ENCODE measurements at regions not wholly inside any gene's neighbourhood (a gene's known extent, or its start where the extent isn't known, plus 50 kb on each side); places are given as distances from the start of the nearest gene placed in this dataset.

GRCh38 chrX:26631385-26631784, 415.4 kb downstream of the MAGEB5 start:
- H3K27ac Mint-ChIP-seq (ENCODE audit: unreplicated experiment): no peak overlapping the region
- no peak overlapping the region for H3K4me3 Mint-ChIP-seq (ENCODE audit: unreplicated experiment)
- TF ChIP-seq, protein P1, sequence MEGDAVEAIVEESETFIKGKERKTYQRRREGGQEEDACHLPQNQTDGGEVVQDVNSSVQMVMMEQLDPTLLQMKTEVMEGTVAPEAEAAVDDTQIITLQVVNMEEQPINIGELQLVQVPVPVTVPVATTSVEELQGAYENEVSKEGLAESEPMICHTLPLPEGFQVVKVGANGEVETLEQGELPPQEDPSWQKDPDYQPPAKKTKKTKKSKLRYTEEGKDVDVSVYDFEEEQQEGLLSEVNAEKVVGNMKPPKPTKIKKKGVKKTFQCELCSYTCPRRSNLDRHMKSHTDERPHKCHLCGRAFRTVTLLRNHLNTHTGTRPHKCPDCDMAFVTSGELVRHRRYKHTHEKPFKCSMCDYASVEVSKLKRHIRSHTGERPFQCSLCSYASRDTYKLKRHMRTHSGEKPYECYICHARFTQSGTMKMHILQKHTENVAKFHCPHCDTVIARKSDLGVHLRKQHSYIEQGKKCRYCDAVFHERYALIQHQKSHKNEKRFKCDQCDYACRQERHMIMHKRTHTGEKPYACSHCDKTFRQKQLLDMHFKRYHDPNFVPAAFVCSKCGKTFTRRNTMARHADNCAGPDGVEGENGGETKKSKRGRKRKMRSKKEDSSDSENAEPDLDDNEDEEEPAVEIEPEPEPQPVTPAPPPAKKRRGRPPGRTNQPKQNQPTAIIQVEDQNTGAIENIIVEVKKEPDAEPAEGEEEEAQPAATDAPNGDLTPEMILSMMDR (IDR thresholded peaks at IDR 0.05): no peak

GRCh38 chrX:26613956-26614355, 398.0 kb downstream of the MAGEB5 start:
- no peak overlapping the region for H3K27ac Mint-ChIP-seq (ENCODE audit: unreplicated experiment)
- H3K36me3 Mint-ChIP-seq (ENCODE audit: unreplicated experiment): no peaks in the 10 kb centered on the region
- TF ChIP-seq, protein P1 (IDR thresholded peaks at IDR 0.05): no peak
- H3K4me3 Mint-ChIP-seq (ENCODE audit: unreplicated experiment): no peak overlapping the region
- H3K4me1 Mint-ChIP-seq (ENCODE audit: unreplicated experiment): peaks cover 19% of the 10 kb centered on the region
- H3K9me3 Mint-ChIP-seq (ENCODE audit: unreplicated experiment): peaks cover 14% of the 10 kb centered on the region
- DNase-seq (ENCODE audit: extremely low spot score, unreplicated experiment): no peak
- no peaks in the 10 kb centered on the region for H3K27me3 Mint-ChIP-seq (ENCODE audit: unreplicated experiment)

More at GRCh38 chrX:26631385-26631784, 415.4 kb downstream of the MAGEB5 start:
- Mint-ChIP-seq H3K9me3 (ENCODE audit: unreplicated experiment) (peaks cover 11% of the 10 kb centered on the region), H3K27me3 (ENCODE audit: unreplicated experiment) (no peaks in the 10 kb centered on the region), H3K4me1 (ENCODE audit: unreplicated experiment) (no peaks in the 10 kb centered on the region), H3K36me3 (ENCODE audit: unreplicated experiment) (no peaks in the 10 kb centered on the region)
- DNase-seq (ENCODE audit: extremely low spot score, unreplicated experiment): no peak

- TF ChIP-seq, protein P1 (IDR thresholded peaks at IDR 0.05): no peak
- H3K27me3 Mint-ChIP-seq (ENCODE audit: unreplicated experiment): no peaks in the 10 kb centered on the region
- no peak overlapping the region for H3K27ac Mint-ChIP-seq (ENCODE audit: unreplicated experiment)
Measured at GRCh38 chrX:26606971-26607370, 391.0 kb downstream of the MAGEB5 start.

DNA sequence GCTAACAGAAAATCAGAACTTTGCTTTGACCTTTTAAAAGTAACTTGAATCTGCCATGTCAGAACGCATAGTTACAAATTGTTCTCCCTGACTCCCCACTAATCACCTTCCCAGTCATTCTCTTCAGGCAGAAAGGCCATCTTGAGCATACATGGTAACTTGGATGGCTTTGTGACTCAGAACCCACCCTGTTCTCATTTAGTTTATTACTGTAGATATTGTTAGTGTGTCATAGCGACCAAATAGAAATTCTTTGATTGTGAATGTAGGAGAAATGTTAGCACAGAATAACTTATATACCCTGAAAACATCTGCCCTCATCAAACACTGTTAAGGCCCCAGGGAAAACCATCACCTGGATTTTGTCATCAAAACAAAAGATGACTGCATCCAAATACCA, 382.0 kb downstream of the MAGEB5 start:
- H3K27me3 Mint-ChIP-seq (ENCODE audit: unreplicated experiment): no peaks in the 10 kb centered on the region
- DNase-seq (ENCODE audit: extremely low spot score, unreplicated experiment): no peak
- no peak overlapping the region for H3K27ac Mint-ChIP-seq (ENCODE audit: unreplicated experiment)
- TF ChIP-seq, protein P1 (IDR thresholded peaks at IDR 0.05): no peak
- peaks cover 2% of the 10 kb centered on the region for H3K4me1 Mint-ChIP-seq (ENCODE audit: unreplicated experiment)
- no peaks in the 10 kb centered on the region for H3K36me3 Mint-ChIP-seq (ENCODE audit: unreplicated experiment)
- H3K9me3 Mint-ChIP-seq (ENCODE audit: unreplicated experiment): peaks cover 17% of the 10 kb centered on the region
- no peak overlapping the region for H3K4me3 Mint-ChIP-seq (ENCODE audit: unreplicated experiment)

More at GRCh38 chrX:26606971-26607370, 391.0 kb downstream of the MAGEB5 start:
- peaks cover 2% of the 10 kb centered on the region for H3K4me1 Mint-ChIP-seq (ENCODE audit: unreplicated experiment)
- H3K4me3 Mint-ChIP-seq (ENCODE audit: unreplicated experiment): no peak overlapping the region
- H3K9me3 Mint-ChIP-seq (ENCODE audit: unreplicated experiment): no peaks in the 10 kb centered on the region
- no peaks in the 10 kb centered on the region for H3K36me3 Mint-ChIP-seq (ENCODE audit: unreplicated experiment)
- DNase-seq (ENCODE audit: extremely low spot score, unreplicated experiment): no peak

- Mint-ChIP-seq H3K27ac (ENCODE audit: unreplicated experiment) (no peak overlapping the region), H3K9me3 (ENCODE audit: unreplicated experiment) (peaks cover 22% of the 10 kb centered on the region), H3K27me3 (ENCODE audit: unreplicated experiment) (no peaks in the 10 kb centered on the region), H3K4me1 (ENCODE audit: unreplicated experiment) (peaks cover 2% of the 10 kb centered on the region), H3K4me3 (ENCODE audit: unreplicated experiment) (no peak overlapping the region), H3K36me3 (ENCODE audit: unreplicated experiment) (no peaks in the 10 kb centered on the region)
- TF ChIP-seq, protein P1 (IDR thresholded peaks at IDR 0.05): no peak
- no peak for DNase-seq (ENCODE audit: extremely low spot score, unreplicated experiment)
Measured at GRCh38 chrX:26590849-26591248, 374.9 kb downstream of the MAGEB5 start.

All from osteocyte (in vitro differentiated cells).